Testis (tissue), 2 donors: ENCODE measurements at regions not wholly inside any gene's neighbourhood (a gene's known extent, or its start where the extent isn't known, plus 50 kb on each side); places are given as distances from the start of the nearest gene placed in this dataset.

ENCODE experiments used
- POLR2A ChIP-seq: fragments of 450-650 bp; IDR thresholded peaks from one replicate; pipeline ENCODE4 v1.6.1; 2017; ENCODE audit warnings: antibody characterized with exemption, mild to moderate bottlenecking, moderate library complexity
- TF ChIP-seq, protein P1 (sequence below), 3 experiments: fragments of 450-650 bp in 2 of 3; fragments of 200-600 bp in 1 of 3; sonication (generic) in 1 of 3; IDR thresholded peaks; one replicate each; pipeline ENCODE4 v1.5.1; 2016 to 2019; ENCODE audit warnings: antibody characterized with exemption in 3 of 3, mild to moderate bottlenecking in 2 of 3, moderate library complexity in 1 of 3

DNA sequence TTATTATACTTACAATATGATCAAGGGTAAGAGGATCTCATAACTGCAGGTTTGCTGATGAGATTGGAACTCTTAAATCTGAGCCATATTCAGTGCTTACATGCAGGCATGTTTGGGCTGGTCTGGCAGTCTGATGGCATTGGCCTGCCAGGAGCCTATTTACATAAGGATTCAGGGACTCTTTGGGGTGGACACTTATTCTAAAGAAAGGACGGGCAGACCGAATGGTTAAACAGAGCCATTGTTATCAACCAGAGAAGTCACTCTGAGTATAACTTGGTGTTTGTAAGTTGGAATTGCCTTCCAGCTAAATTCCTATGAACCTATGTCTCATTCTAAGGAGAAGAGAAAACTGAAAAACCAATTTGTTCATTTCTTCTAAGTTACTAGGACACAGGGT, 932.8 kb downstream of the IGSF11 start:
- TF ChIP-seq, protein P1, sequence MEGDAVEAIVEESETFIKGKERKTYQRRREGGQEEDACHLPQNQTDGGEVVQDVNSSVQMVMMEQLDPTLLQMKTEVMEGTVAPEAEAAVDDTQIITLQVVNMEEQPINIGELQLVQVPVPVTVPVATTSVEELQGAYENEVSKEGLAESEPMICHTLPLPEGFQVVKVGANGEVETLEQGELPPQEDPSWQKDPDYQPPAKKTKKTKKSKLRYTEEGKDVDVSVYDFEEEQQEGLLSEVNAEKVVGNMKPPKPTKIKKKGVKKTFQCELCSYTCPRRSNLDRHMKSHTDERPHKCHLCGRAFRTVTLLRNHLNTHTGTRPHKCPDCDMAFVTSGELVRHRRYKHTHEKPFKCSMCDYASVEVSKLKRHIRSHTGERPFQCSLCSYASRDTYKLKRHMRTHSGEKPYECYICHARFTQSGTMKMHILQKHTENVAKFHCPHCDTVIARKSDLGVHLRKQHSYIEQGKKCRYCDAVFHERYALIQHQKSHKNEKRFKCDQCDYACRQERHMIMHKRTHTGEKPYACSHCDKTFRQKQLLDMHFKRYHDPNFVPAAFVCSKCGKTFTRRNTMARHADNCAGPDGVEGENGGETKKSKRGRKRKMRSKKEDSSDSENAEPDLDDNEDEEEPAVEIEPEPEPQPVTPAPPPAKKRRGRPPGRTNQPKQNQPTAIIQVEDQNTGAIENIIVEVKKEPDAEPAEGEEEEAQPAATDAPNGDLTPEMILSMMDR (IDR thresholded peaks at IDR 0.05): no peak
- no peak for TF ChIP-seq POLR2A
